BLaER1 (cell line): ENCODE measurements at regions not wholly inside any gene's neighbourhood (a gene's known extent, or its start where the extent isn't known, plus 50 kb on each side); places are given as distances from the start of the nearest gene placed in this dataset.

Experiments
- H3K27ac ChIP-seq: shearing (Covaris generic); formaldehyde crosslinking; 2 replicates; pipeline ENCODE4 v1.8.1; 2022
- H3K27me3 ChIP-seq: shearing (Covaris generic); formaldehyde crosslinking; 2 replicates; pipeline ENCODE4 v1.8.1; 2022
- H3K36me3 ChIP-seq: shearing (Covaris generic); formaldehyde crosslinking; 2 replicates; pipeline ENCODE4 v1.8.1; 2022
- H3K4me1 ChIP-seq: shearing (Covaris generic); formaldehyde crosslinking; 2 replicates; pipeline ENCODE4 v1.8.1; 2022
- H3K4me2 ChIP-seq: shearing (Covaris generic); formaldehyde crosslinking; 2 replicates; pipeline ENCODE4 v1.8.1; 2022
- H3K4me3 ChIP-seq: shearing (Covaris generic); formaldehyde crosslinking; 2 replicates; pipeline ENCODE4 v1.8.1; 2022
- H3K9ac ChIP-seq: shearing (Covaris generic); formaldehyde crosslinking; 2 replicates; pipeline ENCODE4 v1.8.1; 2022
- H3K9me3 ChIP-seq: shearing (Covaris generic); formaldehyde crosslinking; 2 replicates; pipeline ENCODE4 v1.8.1; 2022
- H4K20me1 ChIP-seq: shearing (Covaris generic); formaldehyde crosslinking; 2 replicates; pipeline ENCODE4 v1.8.1; 2022
- Cebpa-rat ChIP-seq: shearing (Covaris generic); IDR thresholded peaks from 2 replicates; pipeline ENCODE4 v1.8.1; 2022

- no peak overlapping the region for H3K9ac ChIP-seq
- H3K9me3 ChIP-seq, result peaks cover 25% of the 10 kb centered on the region
- H3K4me2 ChIP-seq, result no peak overlapping the region
- TF ChIP-seq Cebpa-rat, result no peak
- H3K4me3 ChIP-seq, result no peak overlapping the region
- H3K36me3 ChIP-seq, result no peaks in the 10 kb centered on the region
- H3K27ac ChIP-seq, result no peak overlapping the region
- H4K20me1 ChIP-seq, result no peaks in the 10 kb centered on the region
- no peaks in the 10 kb centered on the region for H3K4me1 ChIP-seq
- H3K27me3 ChIP-seq, result no peaks in the 10 kb centered on the region
Observed at GRCh38 chr21:38142224-38142623, 114.6 kb upstream of the KCNJ15 start.

GRCh38 chr21:38144193-38144592 is 112.6 kb upstream of the KCNJ15 start:
- H3K4me3 ChIP-seq, result no peak overlapping the region
- H3K4me2 ChIP-seq, result no peak overlapping the region
- no peaks in the 10 kb centered on the region for H4K20me1 ChIP-seq

GRCh38 chr21:38145104-38145503 is 111.7 kb upstream of the KCNJ15 start:
- no peak for TF ChIP-seq Cebpa-rat
- no peak overlapping the region for H3K4me2 ChIP-seq

More at GRCh38 chr21:38144193-38144592, 112.6 kb upstream of the KCNJ15 start:
- Histone ChIP-seq H3K27me3 (no peaks in the 10 kb centered on the region), H3K9ac (no peak overlapping the region), H3K27ac (no peak overlapping the region), H3K4me1 (no peaks in the 10 kb centered on the region), H3K9me3 (peaks cover 25% of the 10 kb centered on the region), H3K36me3 (no peaks in the 10 kb centered on the region)
- TF ChIP-seq Cebpa-rat, result no peak

GRCh38 chr21:38147391-38147790 is 109.4 kb upstream of the KCNJ15 start:
- Histone ChIP-seq H3K4me2 (no peak overlapping the region), H3K9ac (no peak overlapping the region), H3K4me3 (no peak overlapping the region), H4K20me1 (no peaks in the 10 kb centered on the region), H3K4me1 (no peaks in the 10 kb centered on the region), H3K27me3 (no peaks in the 10 kb centered on the region), H3K36me3 (no peaks in the 10 kb centered on the region), H3K9me3 (peaks cover 21% of the 10 kb centered on the region), H3K27ac (no peak overlapping the region)
- no peak for TF ChIP-seq Cebpa-rat

More at GRCh38 chr21:38145104-38145503, 111.7 kb upstream of the KCNJ15 start:
- H3K9me3 ChIP-seq, result peaks cover 25% of the 10 kb centered on the region
- no peak overlapping the region for H3K9ac ChIP-seq
- H3K27me3 ChIP-seq, result no peaks in the 10 kb centered on the region
- no peaks in the 10 kb centered on the region for H3K4me1 ChIP-seq
- H4K20me1 ChIP-seq, result no peaks in the 10 kb centered on the region
- H3K4me3 ChIP-seq, result no peak overlapping the region
- no peaks in the 10 kb centered on the region for H3K36me3 ChIP-seq
- H3K27ac ChIP-seq, result no peak overlapping the region

- Histone ChIP-seq H3K36me3 (no peaks in the 10 kb centered on the region), H3K4me1 (no peaks in the 10 kb centered on the region), H3K9me3 (peaks cover 17% of the 10 kb centered on the region; the same call in 1 of the 2 replicates), H3K4me3 (no peak overlapping the region), H3K27me3 (no peaks in the 10 kb centered on the region), H3K9ac (no peak overlapping the region), H4K20me1 (no peaks in the 10 kb centered on the region), H3K4me2 (no peak overlapping the region), H3K27ac (no peak overlapping the region)
- no peak for TF ChIP-seq Cebpa-rat
Observed at GRCh38 chr21:38148046-38148445, 108.7 kb upstream of the KCNJ15 start.

GRCh38 chr21:38151021-38151645 is 105.7 kb upstream of the KCNJ15 start:
- Histone ChIP-seq H3K4me2 (no peak overlapping the region), H3K9ac (no peak overlapping the region), H3K27ac (no peak overlapping the region), H4K20me1 (no peaks in the 10 kb centered on the region), H3K36me3 (no peaks in the 10 kb centered on the region), H3K9me3 (no peaks in the 10 kb centered on the region), H3K27me3 (no peaks in the 10 kb centered on the region), H3K4me3 (no peak overlapping the region), H3K4me1 (no peaks in the 10 kb centered on the region)
- no peak for TF ChIP-seq Cebpa-rat

- H3K9ac ChIP-seq, result no peak overlapping the region
- H3K27ac ChIP-seq, result no peak overlapping the region
- no peak overlapping the region for H3K4me2 ChIP-seq
- no peaks in the 10 kb centered on the region for H3K4me1 ChIP-seq
- H3K27me3 ChIP-seq, result no peaks in the 10 kb centered on the region
- H3K4me3 ChIP-seq, result no peak overlapping the region
- H4K20me1 ChIP-seq, result no peaks in the 10 kb centered on the region
- no peaks in the 10 kb centered on the region for H3K9me3 ChIP-seq
- TF ChIP-seq Cebpa-rat, result no peak
- H3K36me3 ChIP-seq, result no peaks in the 10 kb centered on the region
Observed at GRCh38 chr21:38156200-38156599, 100.6 kb upstream of the KCNJ15 start.

- no peaks in the 10 kb centered on the region for H3K36me3 ChIP-seq
- no peaks in the 10 kb centered on the region for H3K9me3 ChIP-seq
- H4K20me1 ChIP-seq, result no peaks in the 10 kb centered on the region
- no peak for TF ChIP-seq Cebpa-rat
- H3K4me1 ChIP-seq, result no peaks in the 10 kb centered on the region
- no peak overlapping the region for H3K4me3 ChIP-seq
- no peak overlapping the region for H3K9ac ChIP-seq
- H3K27me3 ChIP-seq, result no peaks in the 10 kb centered on the region
- H3K27ac ChIP-seq, result no peak overlapping the region
- no peak overlapping the region for H3K4me2 ChIP-seq
Observed at GRCh38 chr21:38159355-38159754, 97.4 kb upstream of the KCNJ15 start.

- H3K9me3 ChIP-seq, result no peaks in the 10 kb centered on the region
- H3K4me1 ChIP-seq, result peaks cover 5% of the 10 kb centered on the region; the same call in 1 of the 2 replicates
- H3K4me2 ChIP-seq, result no peak overlapping the region
- no peak overlapping the region for H3K9ac ChIP-seq
- H3K27ac ChIP-seq, result no peak overlapping the region
- no peak overlapping the region for H3K4me3 ChIP-seq
- H3K36me3 ChIP-seq, result no peaks in the 10 kb centered on the region
- no peaks in the 10 kb centered on the region for H4K20me1 ChIP-seq
- no peak for TF ChIP-seq Cebpa-rat
- H3K27me3 ChIP-seq, result no peaks in the 10 kb centered on the region
Observed at GRCh38 chr21:38165466-38166172, 91.2 kb upstream of the KCNJ15 start.

GRCh38 chr21:38166173-38166535 is 90.6 kb upstream of the KCNJ15 start:
- Histone ChIP-seq H3K4me3 (no peak overlapping the region), H3K27me3 (no peaks in the 10 kb centered on the region), H4K20me1 (no peaks in the 10 kb centered on the region), H3K4me1 (peaks cover 5% of the 10 kb centered on the region; the same call in 1 of the 2 replicates), H3K36me3 (no peaks in the 10 kb centered on the region), H3K9ac (no peak overlapping the region), H3K9me3 (no peaks in the 10 kb centered on the region), H3K27ac (no peak overlapping the region), H3K4me2 (no peak overlapping the region)
- no peak for TF ChIP-seq Cebpa-rat
